SK-N-SH (cell line): ENCODE measurements at regions not wholly inside any gene's neighbourhood (a gene's known extent, or its start where the extent isn't known, plus 50 kb on each side); places are given as distances from the start of the nearest gene placed in this dataset.

ENCODE experiments used
- CHD2 ChIP-seq: fragments of 150-350 bp; IDR thresholded peaks from 2 replicates; pipeline ENCODE4 v1.6.1; 2018; ENCODE audit warnings: low read length; ENCODE audit not compliant: partially characterized antibody
- YY1 ChIP-seq: IDR thresholded peaks from 2 replicates; pipeline ENCODE4 v1.4.0; 2012; ENCODE audit warnings: low read depth, mild to moderate bottlenecking
- TF ChIP-seq, protein P1 (sequence below): fragments of 200-600 bp; sonication (generic); IDR thresholded peaks from 2 replicates; pipeline ENCODE4 v1.6.1; 2017; ENCODE audit warnings: antibody characterized with exemption, mild to moderate bottlenecking, moderate library complexity

DNA sequence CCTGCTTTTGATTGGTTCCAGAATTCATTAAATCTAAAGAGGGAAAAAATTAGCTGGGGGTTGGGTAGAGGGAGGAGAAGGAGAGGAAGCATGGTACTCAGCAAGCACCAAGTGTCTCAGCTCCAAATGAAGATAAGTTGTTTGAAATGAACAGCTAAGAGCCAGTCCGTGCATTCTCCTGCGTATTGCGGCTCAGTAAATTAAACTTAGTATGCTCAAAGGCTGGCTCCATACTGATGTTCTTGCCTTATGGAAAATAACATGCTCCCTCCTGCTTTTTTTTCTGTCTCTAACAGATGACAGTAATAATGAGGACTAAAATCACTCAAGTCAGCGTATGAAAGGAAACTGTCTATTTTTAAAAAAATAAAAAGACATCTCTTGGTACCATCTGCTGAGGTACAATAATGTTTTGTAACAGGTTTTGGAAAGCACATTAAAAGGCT is 161.0 kb downstream of the SPATA31D1 start:
- TF ChIP-seq YY1 (no peak), CHD2 (no peak)
- TF ChIP-seq, protein P1, sequence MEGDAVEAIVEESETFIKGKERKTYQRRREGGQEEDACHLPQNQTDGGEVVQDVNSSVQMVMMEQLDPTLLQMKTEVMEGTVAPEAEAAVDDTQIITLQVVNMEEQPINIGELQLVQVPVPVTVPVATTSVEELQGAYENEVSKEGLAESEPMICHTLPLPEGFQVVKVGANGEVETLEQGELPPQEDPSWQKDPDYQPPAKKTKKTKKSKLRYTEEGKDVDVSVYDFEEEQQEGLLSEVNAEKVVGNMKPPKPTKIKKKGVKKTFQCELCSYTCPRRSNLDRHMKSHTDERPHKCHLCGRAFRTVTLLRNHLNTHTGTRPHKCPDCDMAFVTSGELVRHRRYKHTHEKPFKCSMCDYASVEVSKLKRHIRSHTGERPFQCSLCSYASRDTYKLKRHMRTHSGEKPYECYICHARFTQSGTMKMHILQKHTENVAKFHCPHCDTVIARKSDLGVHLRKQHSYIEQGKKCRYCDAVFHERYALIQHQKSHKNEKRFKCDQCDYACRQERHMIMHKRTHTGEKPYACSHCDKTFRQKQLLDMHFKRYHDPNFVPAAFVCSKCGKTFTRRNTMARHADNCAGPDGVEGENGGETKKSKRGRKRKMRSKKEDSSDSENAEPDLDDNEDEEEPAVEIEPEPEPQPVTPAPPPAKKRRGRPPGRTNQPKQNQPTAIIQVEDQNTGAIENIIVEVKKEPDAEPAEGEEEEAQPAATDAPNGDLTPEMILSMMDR, result no peak
